Kidney capillary endothelial cell (primary cell): ENCODE measurements at regions not wholly inside any gene's neighbourhood (a gene's known extent, or its start where the extent isn't known, plus 50 kb on each side); places are given as distances from the start of the nearest gene placed in this dataset.
"Not testable (repeated sequence)": the region's sequence is repeated elsewhere in the genome, so short reads cannot be mapped to it uniquely, and the experiment has no call there.

Experiments
- DNase-seq: peaks from one replicate; pipeline ENCODE4 v3.0.0-alpha.2; 2018; ENCODE audit warnings: low spot score

GRCh38 chr13:75178436-75178835 is 303.5 kb downstream of the TBC1D4 start:
- no peak for DNase-seq

- no peak for DNase-seq
Observed at GRCh38 chr13:75175575-75175974, 306.4 kb downstream of the TBC1D4 start.

GRCh38 chr13:75175097-75175496 is 306.9 kb downstream of the TBC1D4 start:
- DNase-seq, result not testable (repeated sequence)

GRCh38 chr13:75174481-75174880 is 307.5 kb downstream of the TBC1D4 start:
- DNase-seq, result no peak

- DNase-seq, result no peak
Observed at GRCh38 chr13:75173457-75174356, 308.3 kb downstream of the TBC1D4 start.

- no peak for DNase-seq
Observed at GRCh38 chr13:75170311-75170710, 311.7 kb downstream of the TBC1D4 start.

GRCh38 chr13:75165543-75166230 is 316.3 kb downstream of the TBC1D4 start:
- DNase-seq, result no peak

- DNase-seq, result no peak
Observed at GRCh38 chr13:75161804-75162203, 320.2 kb downstream of the TBC1D4 start.

GRCh38 chr13:75160984-75161383 is 321.0 kb downstream of the TBC1D4 start:
- DNase-seq, result no peak

- DNase-seq, result no peak
Observed at GRCh38 chr13:75154331-75154730, 327.6 kb downstream of the TBC1D4 start.

- DNase-seq, result no peak
Observed at GRCh38 chr13:75153834-75154233, 328.1 kb downstream of the TBC1D4 start.

- DNase-seq, result no peak
Observed at GRCh38 chr13:75153386-75153785, 328.6 kb downstream of the TBC1D4 start.

- no peak for DNase-seq
Observed at GRCh38 chr13:75151081-75151643, 330.8 kb downstream of the TBC1D4 start.

GRCh38 chr13:75149776-75150175 is 332.2 kb downstream of the TBC1D4 start:
- no peak for DNase-seq

- DNase-seq, result no peak
Observed at GRCh38 chr13:75147946-75148345, 334.0 kb downstream of the TBC1D4 start.

GRCh38 chr13:75146436-75146835 is 335.5 kb downstream of the TBC1D4 start:
- DNase-seq, result no peak

GRCh38 chr13:75145927-75146326 is 336.0 kb downstream of the TBC1D4 start:
- DNase-seq, result no peak

- DNase-seq, result no peak
Observed at GRCh38 chr13:75139291-75139690, 342.7 kb downstream of the TBC1D4 start.

GRCh38 chr13:75137911-75138571 is 343.9 kb downstream of the TBC1D4 start:
- no peak for DNase-seq

- no peak for DNase-seq
Observed at GRCh38 chr13:75136151-75136550, 345.8 kb downstream of the TBC1D4 start.

GRCh38 chr13:75135325-75135825 is 346.6 kb downstream of the TBC1D4 start:
- DNase-seq, result peak; percentile 4
